ENCODE measurements at regions not wholly inside any gene's neighbourhood (a gene's known extent, or its start where the extent isn't known, plus 50 kb on each side); places are given as distances from the start of the nearest gene placed in this dataset.

DNA sequence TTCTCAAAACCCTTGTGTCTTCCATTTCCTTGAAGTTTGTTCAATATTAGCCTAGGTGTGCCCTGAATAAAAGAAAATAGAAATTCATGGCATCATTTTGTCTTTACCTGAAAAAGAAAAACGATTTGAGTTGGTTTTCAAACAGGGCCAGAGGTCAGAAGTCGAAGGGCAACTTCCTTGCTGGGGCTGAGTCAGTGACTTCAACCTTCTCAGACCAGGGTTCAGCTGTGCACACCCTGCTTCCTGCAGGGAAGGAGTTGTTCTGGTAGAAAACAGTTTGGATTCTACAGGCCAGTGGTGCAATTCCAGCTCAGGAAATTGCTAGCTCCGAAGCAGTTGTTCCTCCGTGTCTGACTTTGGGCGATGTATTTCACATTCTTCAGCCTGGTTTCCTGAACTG is 132.1 kb upstream of the SLC30A5 start:
- TF ChIP-seq ZNF23 (tag by site-specific recombination; IDR thresholded peaks at IDR 0.05; ENCODE audit: borderline replicate concordance) (no peak), CTCF (tag by site-specific recombination; IDR thresholded peaks at IDR 0.05) (no peak), ZNF140 (tag by site-specific recombination; IDR thresholded peaks at IDR 0.05) (peak; percentile 75; the same call in 1 of the 2 replicates), YY1 (tag by site-specific recombination; IDR thresholded peaks at IDR 0.05) (no peak), SP2 (tag by site-specific recombination; IDR thresholded peaks at IDR 0.05) (no peak), ZNF292 (tag by site-specific recombination; IDR thresholded peaks at IDR 0.05; ENCODE audit: borderline replicate concordance, low read depth) (no peak), ZEB2 (tag by site-specific recombination; IDR thresholded peaks at IDR 0.05) (no peak)
